ENCODE measurements at regions not wholly inside any gene's neighbourhood (a gene's known extent, or its start where the extent isn't known, plus 50 kb on each side); places are given as distances from the start of the nearest gene placed in this dataset.

DNA sequence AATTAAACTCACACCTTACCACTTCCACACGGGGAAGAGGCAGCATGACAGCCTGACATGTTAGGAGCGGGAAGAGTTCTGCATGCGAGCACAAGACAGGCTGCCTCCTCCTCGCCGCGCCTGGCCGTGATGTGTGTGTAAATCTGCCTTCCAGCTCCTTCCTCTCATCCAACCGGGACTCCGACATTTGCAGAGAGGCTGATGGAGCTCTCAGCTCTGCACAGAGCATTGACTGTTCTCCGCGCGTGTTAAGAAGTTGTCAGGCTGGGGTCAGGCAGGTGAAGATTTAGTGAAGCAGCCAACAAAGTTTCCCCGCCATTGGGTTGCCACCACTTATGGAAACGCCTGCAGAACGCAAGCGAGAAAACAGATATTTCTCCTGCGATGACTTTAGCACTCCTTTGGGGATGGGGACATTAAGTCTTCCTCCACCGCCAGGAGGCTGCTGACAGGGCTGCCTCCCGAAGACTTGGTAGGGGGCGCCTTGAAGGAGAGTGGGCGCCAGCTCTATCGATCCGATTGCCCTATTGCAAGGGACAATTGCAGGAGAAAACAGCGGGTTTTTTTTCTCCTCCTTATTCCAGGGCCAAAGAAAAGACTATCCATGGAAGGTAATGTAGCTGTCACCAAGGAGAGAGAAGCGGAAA is 213.9 kb upstream of the TSHZ3 start:
- H3K4me3 ChIP-seq (ENCODE audit: low read length), result no peak overlapping the region
- H3K9me3 ChIP-seq (replicated peaks; ENCODE audit: insufficient read depth, low read length), result no peaks in the 10 kb centered on the region
- H3K79me2 ChIP-seq (ENCODE audit: low read length), result no peaks in the 10 kb centered on the region
- DNase-seq, result no peak
- no peak overlapping the region for H2AFZ ChIP-seq (ENCODE audit: low read length)
- H3K4me2 ChIP-seq (ENCODE audit: low read depth, low read length), result no peak overlapping the region
- no peaks in the 10 kb centered on the region for H3K4me1 ChIP-seq (ENCODE audit: low read length)
- H3K9me2 ChIP-seq (replicated peaks; ENCODE audit: insufficient read depth, low read length), result no peaks in the 10 kb centered on the region
- H3K27ac ChIP-seq (ENCODE audit: low read length), result no peak overlapping the region
- no peaks in the 10 kb centered on the region for H3K36me3 ChIP-seq (replicated peaks; ENCODE audit: insufficient read depth, low read length)
- peaks cover 24% of the 10 kb centered on the region for H3K27me3 ChIP-seq (replicated peaks; ENCODE audit: insufficient read depth, low read length)
- no peaks in the 10 kb centered on the region for H4K20me1 ChIP-seq (ENCODE audit: insufficient read depth, low read length)
- no peak overlapping the region for H3K9ac ChIP-seq (ENCODE audit: low read length)
- TF ChIP-seq EZH2phosphoT487 (IDR thresholded peaks at IDR 0.05; ENCODE audit: low read length), result no peak
- no peak for TF ChIP-seq EZH2 (optimal IDR thresholded peaks at IDR 0.05; ENCODE audit: low read depth, low read length)
- TF ChIP-seq, protein P1, sequence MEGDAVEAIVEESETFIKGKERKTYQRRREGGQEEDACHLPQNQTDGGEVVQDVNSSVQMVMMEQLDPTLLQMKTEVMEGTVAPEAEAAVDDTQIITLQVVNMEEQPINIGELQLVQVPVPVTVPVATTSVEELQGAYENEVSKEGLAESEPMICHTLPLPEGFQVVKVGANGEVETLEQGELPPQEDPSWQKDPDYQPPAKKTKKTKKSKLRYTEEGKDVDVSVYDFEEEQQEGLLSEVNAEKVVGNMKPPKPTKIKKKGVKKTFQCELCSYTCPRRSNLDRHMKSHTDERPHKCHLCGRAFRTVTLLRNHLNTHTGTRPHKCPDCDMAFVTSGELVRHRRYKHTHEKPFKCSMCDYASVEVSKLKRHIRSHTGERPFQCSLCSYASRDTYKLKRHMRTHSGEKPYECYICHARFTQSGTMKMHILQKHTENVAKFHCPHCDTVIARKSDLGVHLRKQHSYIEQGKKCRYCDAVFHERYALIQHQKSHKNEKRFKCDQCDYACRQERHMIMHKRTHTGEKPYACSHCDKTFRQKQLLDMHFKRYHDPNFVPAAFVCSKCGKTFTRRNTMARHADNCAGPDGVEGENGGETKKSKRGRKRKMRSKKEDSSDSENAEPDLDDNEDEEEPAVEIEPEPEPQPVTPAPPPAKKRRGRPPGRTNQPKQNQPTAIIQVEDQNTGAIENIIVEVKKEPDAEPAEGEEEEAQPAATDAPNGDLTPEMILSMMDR (IDR thresholded peaks at IDR 0.05; ENCODE audit: low read length), result no peak
- H3F3A ChIP-seq (ENCODE audit: insufficient read depth, low read length), result no peaks in the 10 kb centered on the region

DNA sequence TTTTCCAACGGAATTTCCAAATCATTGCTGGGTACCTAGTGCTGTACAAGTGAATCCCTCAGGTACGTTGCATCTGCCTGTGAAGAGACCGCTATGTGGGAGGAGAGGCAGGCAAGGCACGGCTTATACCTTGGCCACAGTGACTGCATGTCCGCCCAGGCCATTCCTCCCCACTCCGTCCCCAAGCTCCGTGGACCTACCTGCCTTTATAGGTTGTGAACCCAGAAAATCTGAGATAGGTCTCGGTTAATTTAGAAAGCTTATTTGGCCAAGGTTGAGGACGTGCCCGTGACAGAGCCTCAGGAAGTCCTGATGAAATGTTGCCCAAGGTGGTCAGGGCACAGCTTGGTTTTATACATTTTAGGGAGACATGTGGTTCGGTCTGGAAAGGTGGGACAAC is 218.5 kb upstream of the TSHZ3 start:
- no peak for TF ChIP-seq EZH2 (optimal IDR thresholded peaks at IDR 0.05; ENCODE audit: low read depth, low read length)
- no peak for TF ChIP-seq EZH2phosphoT487 (IDR thresholded peaks at IDR 0.05; ENCODE audit: low read length)
- TF ChIP-seq, protein P1 (IDR thresholded peaks at IDR 0.05; ENCODE audit: low read length), result no peak
- Histone ChIP-seq H3K9me3 (replicated peaks; ENCODE audit: insufficient read depth, low read length) (no peaks in the 10 kb centered on the region), H3K36me3 (replicated peaks; ENCODE audit: insufficient read depth, low read length) (no peaks in the 10 kb centered on the region), H3K9me2 (replicated peaks; ENCODE audit: insufficient read depth, low read length) (no peaks in the 10 kb centered on the region), H3K27ac (ENCODE audit: low read length) (no peak overlapping the region), H3K79me2 (ENCODE audit: low read length) (no peaks in the 10 kb centered on the region), H4K20me1 (ENCODE audit: insufficient read depth, low read length) (no peaks in the 10 kb centered on the region), H2AFZ (ENCODE audit: low read length) (no peak overlapping the region), H3K9ac (ENCODE audit: low read length) (no peak overlapping the region), H3K4me1 (ENCODE audit: low read length) (no peaks in the 10 kb centered on the region), H3K4me3 (ENCODE audit: low read length) (no peak overlapping the region), H3K27me3 (replicated peaks; ENCODE audit: insufficient read depth, low read length) (peaks cover 22% of the 10 kb centered on the region), H3K4me2 (ENCODE audit: low read depth, low read length) (no peak overlapping the region), H3F3A (ENCODE audit: insufficient read depth, low read length) (no peaks in the 10 kb centered on the region)
- no peak for DNase-seq

DNA sequence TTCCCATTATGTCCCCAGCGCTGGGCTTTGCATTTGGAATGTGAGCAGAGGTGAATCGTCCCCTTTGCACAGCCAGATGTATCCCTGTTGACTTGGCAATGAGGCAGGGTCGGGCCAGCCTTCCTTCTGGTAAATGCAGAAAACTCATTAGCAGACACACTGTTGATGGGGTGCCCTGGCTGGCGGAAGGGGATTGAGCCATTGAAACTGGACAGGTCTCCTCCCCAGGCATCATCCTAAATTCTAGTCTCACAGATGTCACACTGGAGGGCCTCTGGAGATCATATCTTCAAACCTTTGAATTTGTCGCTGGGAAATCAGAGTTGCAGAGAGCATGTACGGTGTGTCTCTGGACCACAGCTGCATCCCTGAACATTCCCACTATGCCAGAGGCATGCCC is 219.5 kb upstream of the TSHZ3 start:
- no peaks in the 10 kb centered on the region for H3K79me2 ChIP-seq (ENCODE audit: low read length)
- no peak for DNase-seq
- TF ChIP-seq EZH2 (optimal IDR thresholded peaks at IDR 0.05; ENCODE audit: low read depth, low read length) (no peak), EZH2phosphoT487 (IDR thresholded peaks at IDR 0.05; ENCODE audit: low read length) (no peak)
- TF ChIP-seq, protein P1 (IDR thresholded peaks at IDR 0.05; ENCODE audit: low read length), result no peak
- no peak overlapping the region for H3K27ac ChIP-seq (ENCODE audit: low read length)
- H3K9me2 ChIP-seq (replicated peaks; ENCODE audit: insufficient read depth, low read length), result no peaks in the 10 kb centered on the region
- no peak overlapping the region for H2AFZ ChIP-seq (ENCODE audit: low read length)
- no peak overlapping the region for H3K9ac ChIP-seq (ENCODE audit: low read length)
- no peaks in the 10 kb centered on the region for H4K20me1 ChIP-seq (ENCODE audit: insufficient read depth, low read length)
- H3K4me1 ChIP-seq (ENCODE audit: low read length), result no peaks in the 10 kb centered on the region
- no peaks in the 10 kb centered on the region for H3K9me3 ChIP-seq (replicated peaks; ENCODE audit: insufficient read depth, low read length)
- H3K27me3 ChIP-seq (replicated peaks; ENCODE audit: insufficient read depth, low read length), result peaks cover 31% of the 10 kb centered on the region
- no peak overlapping the region for H3K4me2 ChIP-seq (ENCODE audit: low read depth, low read length)
- no peaks in the 10 kb centered on the region for H3K36me3 ChIP-seq (replicated peaks; ENCODE audit: insufficient read depth, low read length)
- no peaks in the 10 kb centered on the region for H3F3A ChIP-seq (ENCODE audit: insufficient read depth, low read length)
- H3K4me3 ChIP-seq (ENCODE audit: low read length), result no peak overlapping the region

Data from MM.1S (cell line).